OCI-LY7 (cell line): ENCODE measurements at regions not wholly inside any gene's neighbourhood (a gene's known extent, or its start where the extent isn't known, plus 50 kb on each side); places are given as distances from the start of the nearest gene placed in this dataset.

Experiments used
- BruUV-seq: library from RNA; stranded (reverse); fragments of 400-500 nt; replicated peaks from 2 replicates; lab custom pipeline; 2021; lab: Mats Ljungman, UMichigan
- CTCF ChIA-PET: fragments of 300-600 bp; sonication (Branson Sonifier 250); formaldehyde crosslinking; loops from one replicate; lab custom pipeline; 2022; ENCODE audit warnings: antibody characterized with exemption; ENCODE audit not compliant: unreplicated experiment; lab: Charles Lee
- POLR2A ChIA-PET: fragments of 300-600 bp; sonication (Branson Sonifier 250); formaldehyde crosslinking; loops from one replicate; lab custom pipeline; 2022; ENCODE audit warnings: antibody characterized with exemption; lab: Charles Lee
- DNase-seq: peaks from one replicate; pipeline ENCODE4 v3.0.0-alpha.2; 2015; ENCODE audit warnings: low spot score
- H2AFZ ChIP-seq: fragments of 200-600 bp; sonication (generic), shearing (Covaris generic); 2 replicates; pipeline ENCODE4 v1.6.1; 2014; ENCODE audit warnings: mild to moderate bottlenecking, antibody characterized with exemption, low read length, moderate library complexity
- H3K27ac ChIP-seq: fragments of 200-600 bp; sonication (generic); 2 replicates; pipeline ENCODE4 v1.5.1; 2014; ENCODE audit warnings: mixed run types, low read depth, mild to moderate bottlenecking, moderate library complexity, low read length, inconsistent platforms; ENCODE audit not compliant: poor library complexity, severe bottlenecking
- H3K36me3 ChIP-seq: fragments of 200-600 bp; sonication (generic); 2 replicates; pipeline ENCODE4 v1.6.1; 2014; ENCODE audit warnings: mild to moderate bottlenecking, antibody characterized with exemption, low read length, moderate library complexity, mixed read lengths; ENCODE audit not compliant: insufficient read depth
- H3K4me1 ChIP-seq: fragments of 200-600 bp; sonication (generic); 2 replicates; pipeline ENCODE4 v1.5.1; 2014; ENCODE audit warnings: mild to moderate bottlenecking, low read length; ENCODE audit not compliant: insufficient read depth, poor library complexity, severe bottlenecking
- H3K4me2 ChIP-seq: fragments of 200-600 bp; sonication (generic); 2 replicates; pipeline ENCODE4 v1.6.1; 2014; ENCODE audit warnings: mild to moderate bottlenecking, low read length
- H3K4me3 ChIP-seq: fragments of 200-600 bp; sonication (generic); 2 replicates; pipeline ENCODE4 v1.5.1; 2014; ENCODE audit warnings: mild to moderate bottlenecking, low read depth, low read length; ENCODE audit not compliant: poor library complexity, severe bottlenecking
- H3K79me2 ChIP-seq: fragments of 200-600 bp; sonication (generic); 2 replicates; pipeline ENCODE4 v1.6.1; 2016; ENCODE audit warnings: low read depth, mild to moderate bottlenecking, low read length, moderate library complexity, mixed read lengths; ENCODE audit not compliant: insufficient read depth
- H3K9me2 ChIP-seq: fragments of 200-600 bp; sonication (generic); 2 replicates; pipeline ENCODE4 v1.6.1; 2016; ENCODE audit warnings: mild to moderate bottlenecking, low read length, mixed read lengths; ENCODE audit not compliant: insufficient read depth
- H3K9me3 ChIP-seq: fragments of 200-600 bp; sonication (generic); 2 replicates; pipeline ENCODE4 v1.6.1; 2014; ENCODE audit warnings: mild to moderate bottlenecking, mixed run types, low read length, mixed read lengths
- H4K20me1 ChIP-seq: fragments of 200-600 bp; sonication (generic); 2 replicates; pipeline ENCODE4 v1.6.1; 2014; ENCODE audit warnings: mild to moderate bottlenecking, antibody characterized with exemption, low read length, moderate library complexity, mixed read lengths; ENCODE audit not compliant: insufficient read depth
- CTCF ChIP-seq: fragments of 200-600 bp; sonication (generic); conservative IDR thresholded peaks from 2 replicates; pipeline ENCODE4 v1.5.1; 2014; ENCODE audit warnings: mild to moderate bottlenecking, antibody characterized with exemption, low read length, moderate library complexity, mixed read lengths
- EZH2phosphoT487 ChIP-seq: fragments of 200-600 bp; sonication (generic); IDR thresholded peaks from 2 replicates; pipeline ENCODE4 v1.6.1; 2018; ENCODE audit warnings: low read depth, borderline replicate concordance, mild to moderate bottlenecking, mixed run types, antibody characterized with exemption, low read length, moderate library complexity, mixed read lengths
- intact Hi-C: fragments of 100-400 bp; cut with micrococcal nuclease; formaldehyde crosslinking; loops from one replicate; pipeline ENCODE4 v1.10.0; 2022; ENCODE audit not compliant: unreplicated experiment

GRCh38 chr3:30474371-30474770, 132.0 kb upstream of the TGFBR2 start:
- Histone ChIP-seq H3K9me3 (no peaks in the 10 kb centered on the region), H3K9me2 (no peaks in the 10 kb centered on the region), H3K27ac (no peak overlapping the region), H3K79me2 (no peaks in the 10 kb centered on the region), H3K4me1 (no peaks in the 10 kb centered on the region), H2AFZ (no peak overlapping the region), H3K4me2 (no peak overlapping the region), H3K4me3 (no peak overlapping the region), H4K20me1 (no peaks in the 10 kb centered on the region), H3K36me3 (no peaks in the 10 kb centered on the region)
- ChIA-PET CTCF (no interaction called here), POLR2A (interaction anchor here (0.7 to 1.7 kb wide), 4 partner anchors 17 to 37 kb away, joined by 3 to 5 read pairs (median 4); no protein-coding TSS in a partner anchor)
- BruUV-seq, result no TSS peak
- intact Hi-C loops, result no loop called here
- no peak for DNase-seq
- no peak for TF ChIP-seq EZH2phosphoT487
- TF ChIP-seq CTCF, result no peak

GRCh38 chr3:30475038-30475808, 131.2 kb upstream of the TGFBR2 start:
- no peak overlapping the region for H2AFZ ChIP-seq
- TF ChIP-seq CTCF (no peak), EZH2phosphoT487 (no peak)
- no peak overlapping the region for H3K4me2 ChIP-seq
- no peaks in the 10 kb centered on the region for H3K4me1 ChIP-seq
- intact Hi-C loops, result no loop called here
- no peaks in the 10 kb centered on the region for H3K9me2 ChIP-seq
- no peak for DNase-seq
- POLR2A ChIA-PET, result interaction anchor here (0.6 to 1.7 kb wide), 7 partner anchors 15 to 183 kb away, joined by 3 to 5 read pairs (median 3); no protein-coding TSS in a partner anchor
- no peak overlapping the region for H3K27ac ChIP-seq
- H3K36me3 ChIP-seq, result no peaks in the 10 kb centered on the region
- H3K9me3 ChIP-seq, result no peaks in the 10 kb centered on the region
- CTCF ChIA-PET, result no interaction called here
- H3K79me2 ChIP-seq, result no peaks in the 10 kb centered on the region
- no TSS peak for BruUV-seq
- no peaks in the 10 kb centered on the region for H4K20me1 ChIP-seq
- no peak overlapping the region for H3K4me3 ChIP-seq

GRCh38 chr3:30475809-30476178, 130.6 kb upstream of the TGFBR2 start:
- no peaks in the 10 kb centered on the region for H3K79me2 ChIP-seq
- H3K27ac ChIP-seq, result no peak overlapping the region
- H3K4me1 ChIP-seq, result no peaks in the 10 kb centered on the region
- no peak overlapping the region for H3K4me3 ChIP-seq
- H3K9me2 ChIP-seq, result no peaks in the 10 kb centered on the region
- BruUV-seq, result no TSS peak
- DNase-seq, result no peak
- H3K4me2 ChIP-seq, result no peak overlapping the region
- H3K9me3 ChIP-seq, result no peaks in the 10 kb centered on the region
- ChIA-PET POLR2A (interaction anchor here (0.6 kb wide), 1 partner anchor 14 kb away, joined by 3 read pairs; no protein-coding TSS in a partner anchor), CTCF (no interaction called here)
- intact Hi-C loops, result no loop called here
- H4K20me1 ChIP-seq, result no peaks in the 10 kb centered on the region
- TF ChIP-seq CTCF (no peak), EZH2phosphoT487 (no peak)
- H2AFZ ChIP-seq, result no peak overlapping the region
- no peaks in the 10 kb centered on the region for H3K36me3 ChIP-seq
